ENCODE measurements at regions not wholly inside any gene's neighbourhood (a gene's known extent, or its start where the extent isn't known, plus 50 kb on each side); places are given as distances from the start of the nearest gene placed in this dataset.
A peak's percentile ranks its signal among the peaks of the same experiment; 100 is the strongest.

DNA sequence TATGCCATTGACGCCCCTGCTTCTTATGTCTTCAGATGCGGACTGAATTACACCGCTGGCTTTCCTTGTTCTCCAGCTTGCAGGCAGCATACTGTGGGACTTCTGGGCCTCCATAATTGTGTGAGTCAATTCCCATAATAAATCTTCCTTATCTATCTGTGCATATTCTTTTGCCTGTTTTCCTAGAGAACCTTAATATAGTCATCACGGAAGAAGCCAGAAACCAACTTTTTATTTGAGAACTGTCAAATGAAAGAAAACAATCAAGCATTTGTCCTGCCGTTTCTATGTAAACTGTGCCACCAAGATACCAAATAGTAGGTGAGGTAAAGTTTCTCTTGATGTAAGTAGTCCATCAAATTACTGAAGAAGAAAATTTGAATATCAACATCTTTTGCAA, 51.8 kb upstream of the B3GALNT1 start:
- Histone ChIP-seq H3K4me1 (ENCODE audit: insufficient read depth) (no peaks in the 10 kb centered on the region), H3K27me3 (no peaks in the 10 kb centered on the region), H3K36me3 (no peaks in the 10 kb centered on the region), H3K27ac (no peak overlapping the region), H3K9me3 (no peaks in the 10 kb centered on the region), H3K4me3 (no peak overlapping the region)
- 88 to 89% (median 88%) methylated on average over 5 of the region's 5 CpGs for WGBS, 3 donors
- no peak for DNase-seq
- intact Hi-C loops (cut with DNase I): no loop called here
- no peak for TF ChIP-seq EP300 (IDR thresholded peaks at IDR 0.05)
- no peak for TF ChIP-seq POLR2A (IDR thresholded peaks at IDR 0.05)
- TF ChIP-seq, protein P1, sequence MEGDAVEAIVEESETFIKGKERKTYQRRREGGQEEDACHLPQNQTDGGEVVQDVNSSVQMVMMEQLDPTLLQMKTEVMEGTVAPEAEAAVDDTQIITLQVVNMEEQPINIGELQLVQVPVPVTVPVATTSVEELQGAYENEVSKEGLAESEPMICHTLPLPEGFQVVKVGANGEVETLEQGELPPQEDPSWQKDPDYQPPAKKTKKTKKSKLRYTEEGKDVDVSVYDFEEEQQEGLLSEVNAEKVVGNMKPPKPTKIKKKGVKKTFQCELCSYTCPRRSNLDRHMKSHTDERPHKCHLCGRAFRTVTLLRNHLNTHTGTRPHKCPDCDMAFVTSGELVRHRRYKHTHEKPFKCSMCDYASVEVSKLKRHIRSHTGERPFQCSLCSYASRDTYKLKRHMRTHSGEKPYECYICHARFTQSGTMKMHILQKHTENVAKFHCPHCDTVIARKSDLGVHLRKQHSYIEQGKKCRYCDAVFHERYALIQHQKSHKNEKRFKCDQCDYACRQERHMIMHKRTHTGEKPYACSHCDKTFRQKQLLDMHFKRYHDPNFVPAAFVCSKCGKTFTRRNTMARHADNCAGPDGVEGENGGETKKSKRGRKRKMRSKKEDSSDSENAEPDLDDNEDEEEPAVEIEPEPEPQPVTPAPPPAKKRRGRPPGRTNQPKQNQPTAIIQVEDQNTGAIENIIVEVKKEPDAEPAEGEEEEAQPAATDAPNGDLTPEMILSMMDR (IDR thresholded peaks at IDR 0.05): no peak

DNA sequence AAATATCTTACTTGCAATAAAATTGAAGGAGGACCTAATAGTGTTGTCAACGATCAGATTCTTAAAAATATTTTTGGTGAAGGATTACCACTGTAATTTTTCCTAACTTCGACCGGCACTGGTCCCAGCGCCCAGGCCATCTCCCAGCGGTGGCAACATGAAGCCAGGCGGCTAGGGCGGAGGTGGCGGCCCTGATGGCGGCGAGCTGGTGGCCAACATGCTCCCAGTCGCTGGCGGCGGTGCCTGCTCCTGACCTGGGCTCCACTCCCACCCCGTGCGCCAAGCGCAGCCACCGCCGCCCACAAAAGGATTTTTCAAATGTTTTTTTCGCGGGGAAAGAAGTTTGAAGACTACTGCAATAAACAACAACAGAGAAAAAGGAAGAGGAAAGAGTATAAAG, 56.5 kb upstream of the B3GALNT1 start:
- Histone ChIP-seq H3K4me1 (ENCODE audit: insufficient read depth) (no peaks in the 10 kb centered on the region), H3K36me3 (no peaks in the 10 kb centered on the region), H3K27ac (no peak overlapping the region), H3K27me3 (no peaks in the 10 kb centered on the region), H3K9me3 (no peaks in the 10 kb centered on the region), H3K4me3 (no peak overlapping the region)
- 95 to 97% (median 97%) methylated on average over 20 of the region's 20 CpGs for WGBS, 3 donors
- TF ChIP-seq POLR2A (IDR thresholded peaks at IDR 0.05): no peak
- TF ChIP-seq, protein P1 (IDR thresholded peaks at IDR 0.05): no peak
- TF ChIP-seq EP300 (IDR thresholded peaks at IDR 0.05): no peak
- no peak for DNase-seq
- intact Hi-C loops (cut with DNase I): no loop called here

DNA sequence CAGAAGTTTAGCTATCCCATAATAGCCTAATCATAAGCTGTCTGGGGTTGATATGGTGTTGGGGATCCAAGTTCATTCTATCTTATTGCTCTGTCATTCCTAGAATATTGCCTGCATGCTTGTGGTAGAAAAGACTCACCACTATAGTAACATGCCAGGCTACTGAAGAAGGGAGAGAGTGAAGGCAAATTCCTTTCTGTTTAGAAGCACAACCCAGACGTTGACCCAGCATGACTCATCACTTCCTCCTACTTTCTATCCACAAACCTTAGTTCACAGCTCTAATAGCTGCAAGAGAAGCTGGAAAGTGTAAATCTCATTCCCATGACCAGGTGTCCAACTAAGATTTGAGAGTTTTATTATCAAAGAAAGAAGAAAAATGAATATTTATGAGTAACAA, 57.8 kb upstream of the NMD3 start:
- TF ChIP-seq EP300 (IDR thresholded peaks at IDR 0.05): no peak
- TF ChIP-seq, protein P1 (IDR thresholded peaks at IDR 0.05): no peak
- intact Hi-C loops (cut with DNase I): no loop called here

DNA sequence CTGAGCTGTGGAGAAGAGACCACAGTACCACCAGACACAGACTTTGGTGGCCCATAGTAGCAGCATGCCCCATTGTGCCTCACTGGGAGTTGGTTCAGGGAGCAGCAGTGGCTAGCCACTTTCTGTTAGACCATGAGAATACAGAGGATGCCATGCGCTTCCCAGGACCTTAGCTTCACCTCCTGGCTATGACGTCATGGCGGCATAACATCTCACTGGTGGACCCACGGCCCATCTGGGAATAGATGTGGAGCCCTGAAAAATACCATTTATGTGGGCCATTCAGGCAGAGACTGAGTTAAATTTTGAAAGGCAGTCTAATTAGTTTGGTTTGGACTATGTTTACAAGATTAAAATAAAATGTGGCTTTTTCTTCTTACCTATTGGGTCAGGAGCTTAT, 55.1 kb upstream of the NMD3 start:
- H3K27me3 ChIP-seq: no peaks in the 10 kb centered on the region
- no peak overlapping the region for H3K27ac ChIP-seq
- H3K4me3 ChIP-seq: no peak overlapping the region
- WGBS, 3 donors: 95 to 100% (median 95%) methylated on average over 4 of the region's 4 CpGs
- no peak for DNase-seq
- no peak for TF ChIP-seq EP300 (IDR thresholded peaks at IDR 0.05)
- TF ChIP-seq POLR2A (IDR thresholded peaks at IDR 0.05): no peak
- TF ChIP-seq, protein P1 (IDR thresholded peaks at IDR 0.05): no peak
- H3K9me3 ChIP-seq: no peaks in the 10 kb centered on the region
- no peaks in the 10 kb centered on the region for H3K36me3 ChIP-seq
- peaks cover under 1% of the 10 kb centered on the region for H3K4me1 ChIP-seq (ENCODE audit: insufficient read depth)
- intact Hi-C loops (cut with DNase I): no loop called here

More for the DNA sequence above, 57.8 kb upstream of the NMD3 start:
- Histone ChIP-seq H3K36me3 (no peaks in the 10 kb centered on the region), H3K27me3 (no peaks in the 10 kb centered on the region), H3K4me3 (no peak overlapping the region), H3K9me3 (no peaks in the 10 kb centered on the region), H3K4me1 (ENCODE audit: insufficient read depth) (no peaks in the 10 kb centered on the region), H3K27ac (no peak overlapping the region)
- 17 to 32% (median 18%) methylated on average over 1 of the region's 1 CpG for WGBS, 3 donors
- DNase-seq: no peak

DNA sequence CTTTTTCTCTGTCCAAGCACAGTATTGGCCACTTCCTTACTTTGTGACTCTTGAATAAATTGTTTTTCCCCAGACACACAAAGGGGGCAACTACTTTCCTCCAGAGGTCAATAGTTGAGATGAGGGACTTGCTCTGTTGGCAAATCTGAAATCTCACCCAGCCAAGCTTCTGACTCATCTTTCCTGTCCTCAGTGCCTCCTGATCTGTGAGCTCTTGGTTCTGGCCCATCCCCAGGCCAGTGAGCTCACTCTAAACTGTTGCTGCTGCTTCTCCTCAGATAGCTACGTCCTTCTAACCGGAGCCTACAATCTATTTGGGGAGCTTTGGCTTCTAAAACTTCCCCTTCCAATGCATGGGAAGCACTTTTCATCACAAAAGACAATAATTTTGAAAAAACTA, 50.0 kb upstream of the NMD3 start:
- TF ChIP-seq POLR2A (IDR thresholded peaks at IDR 0.05): no peak
- TF ChIP-seq, protein P1 (IDR thresholded peaks at IDR 0.05): no peak
- no peak for TF ChIP-seq EP300 (IDR thresholded peaks at IDR 0.05)
- H3K27me3 ChIP-seq: no peaks in the 10 kb centered on the region
- no peak overlapping the region for H3K4me3 ChIP-seq
- DNase-seq: peak; percentile 11 to 48 (median 22)
- 40 to 57% (median 41%) methylated on average over 2 of the region's 2 CpGs for WGBS, 3 donors
- no peak overlapping the region for H3K27ac ChIP-seq
- H3K4me1 ChIP-seq (ENCODE audit: insufficient read depth): peaks cover 3% of the 10 kb centered on the region
- intact Hi-C loops (cut with DNase I): no loop called here
- no peaks in the 10 kb centered on the region for H3K36me3 ChIP-seq
- H3K9me3 ChIP-seq: no peaks in the 10 kb centered on the region

All from ovary (tissue), 7 donors.